Activated CD8-positive, alpha-beta memory T cell treated with anti-CD3 and anti-CD28 coated beads, Interleukin-2, amount 50 U/mL, for 1 hour (primary cell): ENCODE measurements at regions not wholly inside any gene's neighbourhood (a gene's known extent, or its start where the extent isn't known, plus 50 kb on each side); places are given as distances from the start of the nearest gene placed in this dataset.

Experiments used
- DNase-seq: peaks from one replicate; pipeline ENCODE4 v3.0.0-alpha.2; 2020; ENCODE audit errors: extremely low read depth

GRCh38 chr9:18229992-18230676 lies 243.8 kb upstream of the ADAMTSL1 start:
- no peak for DNase-seq

- no peak for DNase-seq
Measured at GRCh38 chr9:18233311-18233710, 240.6 kb upstream of the ADAMTSL1 start.

- DNase-seq: no peak
Measured at GRCh38 chr9:18233776-18234445, 240.0 kb upstream of the ADAMTSL1 start.

DNA sequence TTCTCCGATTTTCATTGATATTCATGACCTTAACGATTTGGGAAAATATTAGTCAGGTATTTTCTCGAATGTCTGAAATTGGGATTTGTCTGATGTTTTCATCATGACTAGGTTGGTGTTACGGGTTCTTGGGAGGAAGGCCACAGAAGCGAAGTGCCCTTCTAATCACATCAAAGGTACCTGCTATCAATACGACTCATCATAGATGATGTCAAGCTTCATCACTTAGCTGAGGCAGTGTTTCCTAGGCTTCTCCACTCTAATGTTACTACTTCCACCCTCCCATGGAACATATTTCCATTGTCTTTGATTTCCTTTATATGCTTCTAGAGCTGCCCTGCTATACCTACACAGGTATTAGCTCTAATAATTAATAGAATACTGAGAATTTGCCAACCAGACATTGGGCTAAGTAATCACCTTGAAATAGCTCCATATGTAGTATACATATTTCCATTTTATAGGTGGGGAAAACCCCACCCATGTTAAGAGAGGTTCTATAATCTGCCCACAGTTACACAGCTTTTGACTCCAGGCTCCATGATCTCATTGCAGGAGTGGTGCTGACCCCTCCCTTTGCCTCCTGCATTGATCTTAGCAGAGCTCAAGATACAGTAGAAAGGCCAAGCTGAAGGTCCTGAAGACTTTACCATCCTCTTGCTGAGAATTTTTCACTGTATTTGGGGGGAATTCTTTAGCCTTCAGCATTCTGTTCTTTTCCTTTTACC lies 238.6 kb upstream of the ADAMTSL1 start:
- DNase-seq: no peak

DNA sequence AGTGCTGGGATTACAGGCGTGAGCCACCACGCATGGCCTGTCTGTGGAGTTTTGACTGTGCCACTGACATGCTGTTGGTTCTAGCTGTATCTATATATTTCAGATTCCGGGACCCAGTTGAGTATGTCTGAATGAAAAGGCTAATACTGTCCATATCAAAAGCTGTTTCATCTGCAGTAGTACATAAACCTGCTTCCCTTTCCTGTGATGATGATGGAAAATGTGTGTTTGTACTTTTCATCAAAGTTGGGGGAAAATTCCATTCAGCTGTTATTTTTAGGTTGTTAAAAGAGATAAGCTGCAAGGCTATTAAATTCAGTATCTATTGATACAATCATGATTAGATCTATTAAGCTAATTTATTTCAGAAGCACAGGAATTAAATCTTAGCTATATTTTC lies 237.6 kb upstream of the ADAMTSL1 start:
- DNase-seq: no peak

DNA sequence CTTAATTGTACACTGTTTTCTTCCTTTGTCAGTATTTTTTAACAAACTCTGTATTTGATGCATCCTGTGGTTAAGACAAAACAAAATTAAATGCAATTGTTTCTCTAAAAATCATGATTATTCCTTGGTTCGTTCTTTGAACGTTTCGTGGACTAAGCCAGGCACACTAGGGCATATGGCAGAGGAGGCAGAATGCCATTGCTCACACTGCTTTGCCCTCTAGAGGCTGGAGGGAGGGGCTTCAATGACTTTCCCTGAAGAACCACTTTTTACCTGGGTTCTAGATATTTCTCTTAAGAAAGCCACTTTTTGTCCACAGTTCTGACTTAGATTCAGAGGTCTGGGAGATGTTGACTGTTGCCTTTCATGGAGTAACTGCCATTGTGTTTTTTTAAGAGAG lies 236.2 kb upstream of the ADAMTSL1 start:
- no peak for DNase-seq

- DNase-seq: no peak
Measured at GRCh38 chr9:18238254-18238653, 235.7 kb upstream of the ADAMTSL1 start.

GRCh38 chr9:18238752-18239447 lies 235.1 kb upstream of the ADAMTSL1 start:
- no peak for DNase-seq

GRCh38 chr9:18240213-18240612 lies 233.7 kb upstream of the ADAMTSL1 start:
- DNase-seq: no peak

GRCh38 chr9:18245911-18246310 lies 228.0 kb upstream of the ADAMTSL1 start:
- DNase-seq: no peak

- no peak for DNase-seq
Measured at GRCh38 chr9:18250053-18250452, 223.9 kb upstream of the ADAMTSL1 start.

- no peak for DNase-seq
Measured at GRCh38 chr9:18253950-18254349, 220.0 kb upstream of the ADAMTSL1 start.

- DNase-seq: peak; percentile 30
Measured at GRCh38 chr9:18255158-18255629, 218.8 kb upstream of the ADAMTSL1 start.

DNA sequence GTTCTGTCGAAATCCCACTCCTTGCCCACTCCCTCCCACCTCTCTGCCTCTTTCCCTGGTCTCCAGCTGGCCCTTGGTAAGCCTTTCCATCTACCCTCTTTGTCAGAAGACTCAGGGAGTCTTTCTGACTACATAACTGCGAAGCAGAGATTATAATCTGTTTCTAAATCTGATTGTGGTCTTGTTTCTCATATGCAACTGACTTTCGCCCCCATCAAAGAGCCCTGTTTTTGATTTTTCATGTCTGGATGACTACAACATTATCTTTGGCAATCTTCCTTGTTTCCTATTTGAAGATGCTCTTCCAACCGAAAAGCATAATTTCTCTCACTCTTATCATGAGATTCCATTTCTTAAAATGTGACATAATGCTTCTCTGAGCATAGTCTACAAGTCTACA lies 218.2 kb upstream of the ADAMTSL1 start:
- DNase-seq: no peak

DNA sequence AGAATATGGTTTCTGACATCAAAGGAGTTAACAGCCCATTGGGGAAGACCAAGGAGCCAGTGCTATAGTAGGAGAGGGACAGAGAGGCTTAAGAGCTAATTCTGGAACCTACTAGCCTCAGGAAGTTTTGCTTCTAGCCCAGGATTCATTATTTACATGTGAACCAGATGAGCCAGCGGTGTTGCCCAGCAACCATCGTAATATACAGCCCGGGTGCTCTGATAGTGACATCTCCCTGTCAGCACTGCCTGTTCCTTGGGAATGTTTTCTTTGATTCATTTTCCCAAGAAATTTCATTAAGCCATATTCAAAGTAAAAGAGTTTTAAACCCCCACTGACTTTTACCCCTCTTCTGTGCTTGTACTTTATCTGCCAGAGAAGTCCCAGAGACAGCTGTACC lies 217.4 kb upstream of the ADAMTSL1 start:
- DNase-seq: no peak

DNA sequence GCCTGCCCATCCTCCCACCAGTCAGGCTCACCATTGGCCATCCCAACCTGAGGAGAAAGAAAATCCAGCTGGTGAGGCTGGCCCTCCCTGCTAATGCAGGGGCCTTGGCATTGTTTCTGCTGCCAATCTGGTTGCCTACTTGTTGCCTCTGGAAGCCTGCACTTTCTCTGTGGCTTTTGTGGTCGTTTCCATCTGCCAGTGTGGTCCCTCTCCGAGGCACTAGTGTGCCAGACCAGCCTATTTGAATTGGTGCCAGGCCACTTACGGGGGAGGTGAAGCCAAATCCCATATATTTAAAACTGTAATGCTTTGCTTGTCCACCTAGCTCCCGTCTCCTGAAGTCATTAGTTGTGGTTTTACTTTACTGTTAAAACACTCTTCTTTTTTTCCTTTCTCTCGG lies 213.4 kb upstream of the ADAMTSL1 start:
- DNase-seq: no peak

DNA sequence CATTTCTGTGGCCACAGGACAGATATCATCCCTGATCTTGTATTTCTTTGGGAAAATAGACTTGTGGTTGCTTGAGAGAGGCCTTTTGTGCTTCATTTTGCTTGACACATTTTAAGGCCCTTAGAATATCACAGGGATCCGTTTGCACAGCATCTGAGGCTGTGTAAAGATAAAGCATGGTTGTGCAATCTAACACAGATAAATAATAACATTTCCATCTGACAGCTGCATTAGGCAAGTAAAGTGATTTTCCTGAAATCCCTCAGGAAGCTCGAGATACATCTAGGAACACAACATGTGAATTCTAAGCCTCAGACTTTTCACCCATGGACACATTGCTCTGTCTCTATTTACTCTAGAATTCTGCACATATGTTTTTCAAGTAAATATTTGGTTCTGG lies 212.8 kb upstream of the ADAMTSL1 start:
- DNase-seq: no peak

DNA sequence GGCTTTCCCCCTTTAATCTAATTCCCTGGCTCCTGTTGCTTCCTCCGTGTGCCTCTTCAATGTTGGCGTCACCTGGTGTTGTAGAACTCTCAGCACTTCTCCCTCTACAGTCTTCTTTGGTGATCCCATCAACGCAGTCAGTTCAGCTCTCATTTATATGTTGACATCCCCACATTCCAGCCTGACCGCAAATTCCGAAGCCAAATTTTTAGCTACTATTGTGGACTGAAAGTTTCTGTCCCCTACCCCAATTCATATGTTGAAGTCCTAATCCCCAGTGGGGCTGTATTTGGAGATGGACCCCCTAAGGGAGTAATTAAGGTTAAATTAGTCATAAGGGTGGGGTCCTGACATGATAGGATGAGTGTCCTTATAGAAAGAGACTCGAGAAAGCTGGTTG lies 210.6 kb upstream of the ADAMTSL1 start:
- DNase-seq: no peak

GRCh38 chr9:18268381-18268780 lies 205.6 kb upstream of the ADAMTSL1 start:
- DNase-seq: no peak

GRCh38 chr9:18269561-18269960 lies 204.4 kb upstream of the ADAMTSL1 start:
- no peak for DNase-seq

GRCh38 chr9:18274693-18275092 lies 199.3 kb upstream of the ADAMTSL1 start:
- no peak for DNase-seq

DNA sequence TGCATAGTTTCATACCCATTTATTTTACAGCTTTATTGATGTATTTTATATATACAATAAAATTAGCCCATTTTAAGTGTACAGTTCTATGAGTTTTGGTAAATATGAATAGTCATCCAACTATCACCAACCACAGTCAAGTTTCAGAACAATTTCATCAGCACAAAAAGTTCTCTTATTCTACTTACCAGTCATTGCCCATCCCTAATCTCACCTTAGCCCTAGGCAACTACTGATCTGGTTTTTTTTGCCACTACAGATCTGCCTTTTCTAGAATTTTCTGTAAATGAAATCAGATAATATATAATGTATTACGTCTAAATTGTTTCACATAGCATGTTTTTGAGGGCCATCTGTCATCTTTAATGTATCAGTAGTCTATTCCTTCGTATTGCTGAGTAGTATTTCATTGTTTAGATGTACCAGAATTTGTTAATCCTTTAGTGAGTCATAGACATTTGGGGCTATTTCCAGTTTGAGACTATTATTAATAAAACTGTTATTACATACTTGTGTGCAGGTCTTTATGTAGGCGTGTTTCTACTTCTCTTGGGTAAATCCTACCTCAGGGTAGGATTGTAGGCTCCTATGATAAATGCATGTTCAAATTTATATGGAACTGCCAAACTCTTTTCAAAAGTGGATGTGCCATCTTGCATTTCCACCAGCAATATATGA lies 198.5 kb upstream of the ADAMTSL1 start:
- no peak for DNase-seq
